PC-3 (cell line): ENCODE measurements at regions not wholly inside any gene's neighbourhood (a gene's known extent, or its start where the extent isn't known, plus 50 kb on each side); places are given as distances from the start of the nearest gene placed in this dataset.
"Not testable (repeated sequence)": the region's sequence is repeated elsewhere in the genome, so short reads cannot be mapped to it uniquely, and the experiment has no call there.

Experiments
- CTCF ChIP-seq: fragments of 300-600 bp; sonication (generic); conservative IDR thresholded peaks from 2 replicates; pipeline ENCODE4 v1.5.1; 2017; ENCODE audit warnings: antibody characterized with exemption, low read depth, mild to moderate bottlenecking, low read length
- EZH2 ChIP-seq: fragments of 300-600 bp; sonication (generic); IDR thresholded peaks from one replicate; pipeline ENCODE4 v1.6.1; 2017; ENCODE audit warnings: antibody characterized with exemption, mild to moderate bottlenecking, low read length; ENCODE audit not compliant: unreplicated experiment

- not testable (repeated sequence) for TF ChIP-seq CTCF, EZH2
Observed at GRCh38 chr2:67594522-67594921, 197.4 kb downstream of the ETAA1 start.
